ENCODE measurements at regions not wholly inside any gene's neighbourhood (a gene's known extent, or its start where the extent isn't known, plus 50 kb on each side); places are given as distances from the start of the nearest gene placed in this dataset.
"Not testable (repeated sequence)": the region's sequence is repeated elsewhere in the genome, so short reads cannot be mapped to it uniquely, and the experiment has no call there.

GRCh38 chr5:56298336-56299090 is 65.4 kb upstream of the ANKRD55 start:
- DNase-seq (ENCODE audit: low read depth in 3 of 3), result no peak

- DNase-seq (ENCODE audit: low read depth in 3 of 3), result no peak
Measured at GRCh38 chr5:56297851-56298250, 64.7 kb upstream of the ANKRD55 start.

GRCh38 chr5:56295311-56295710 is 62.2 kb upstream of the ANKRD55 start:
- DNase-seq (ENCODE audit: low read depth in 3 of 3), result not testable (repeated sequence)

- no peak for DNase-seq (ENCODE audit: low read depth in 3 of 3)
Measured at GRCh38 chr5:56294354-56294753, 61.2 kb upstream of the ANKRD55 start.

- not testable (repeated sequence) for DNase-seq (ENCODE audit: low read depth in 3 of 3)
Measured at GRCh38 chr5:56292874-56293273, 59.7 kb upstream of the ANKRD55 start.

- no peak for DNase-seq (ENCODE audit: low read depth in 3 of 3)
Measured at GRCh38 chr5:56291661-56292374, 58.7 kb upstream of the ANKRD55 start.

GRCh38 chr5:56291079-56291643 is 58.0 kb upstream of the ANKRD55 start:
- DNase-seq (ENCODE audit: low read depth in 3 of 3), result no peak

- DNase-seq (ENCODE audit: low read depth in 3 of 3), result no peak
Measured at GRCh38 chr5:56290378-56291078, 57.4 kb upstream of the ANKRD55 start.

GRCh38 chr5:56289602-56289987 is 56.5 kb upstream of the ANKRD55 start:
- no peak for DNase-seq (ENCODE audit: low read depth in 3 of 3)

- no peak for DNase-seq (ENCODE audit: low read depth in 3 of 3)
Measured at GRCh38 chr5:56288873-56289601, 55.9 kb upstream of the ANKRD55 start.

GRCh38 chr5:56286015-56286884 is 53.1 kb upstream of the ANKRD55 start:
- DNase-seq (ENCODE audit: low read depth in 3 of 3), result no peak

GRCh38 chr5:56282951-56283350 is 49.8 kb upstream of the ANKRD55 start:
- DNase-seq (ENCODE audit: low read depth in 3 of 3), result no peak

Measured in stimulated activated CD4-positive, alpha-beta T cell treated with anti-CD3 and anti-CD28 coated beads, TNF-alpha, amount 100 ng/mL, for 4 hours (primary cell).